PC-3 (cell line): ENCODE measurements at regions not wholly inside any gene's neighbourhood (a gene's known extent, or its start where the extent isn't known, plus 50 kb on each side); places are given as distances from the start of the nearest gene placed in this dataset.

ENCODE experiments used
- EZH2 ChIP-seq: fragments of 300-600 bp; sonication (generic); IDR thresholded peaks from one replicate; pipeline ENCODE4 v1.6.1; 2017; ENCODE audit warnings: antibody characterized with exemption, mild to moderate bottlenecking, low read length; ENCODE audit not compliant: unreplicated experiment
- EZH2phosphoT487 ChIP-seq: fragments of 300-600 bp; sonication (generic); IDR thresholded peaks from 2 replicates; pipeline ENCODE4 v1.6.1; 2018; ENCODE audit warnings: mild to moderate bottlenecking, antibody characterized with exemption, low read length, borderline replicate concordance
- TF ChIP-seq, protein P1 (sequence below): fragments of 300-600 bp; sonication (generic); conservative IDR thresholded peaks from 2 replicates; pipeline ENCODE4 v1.5.1; 2017; ENCODE audit warnings: antibody characterized with exemption, low read depth, mild to moderate bottlenecking, low read length

DNA sequence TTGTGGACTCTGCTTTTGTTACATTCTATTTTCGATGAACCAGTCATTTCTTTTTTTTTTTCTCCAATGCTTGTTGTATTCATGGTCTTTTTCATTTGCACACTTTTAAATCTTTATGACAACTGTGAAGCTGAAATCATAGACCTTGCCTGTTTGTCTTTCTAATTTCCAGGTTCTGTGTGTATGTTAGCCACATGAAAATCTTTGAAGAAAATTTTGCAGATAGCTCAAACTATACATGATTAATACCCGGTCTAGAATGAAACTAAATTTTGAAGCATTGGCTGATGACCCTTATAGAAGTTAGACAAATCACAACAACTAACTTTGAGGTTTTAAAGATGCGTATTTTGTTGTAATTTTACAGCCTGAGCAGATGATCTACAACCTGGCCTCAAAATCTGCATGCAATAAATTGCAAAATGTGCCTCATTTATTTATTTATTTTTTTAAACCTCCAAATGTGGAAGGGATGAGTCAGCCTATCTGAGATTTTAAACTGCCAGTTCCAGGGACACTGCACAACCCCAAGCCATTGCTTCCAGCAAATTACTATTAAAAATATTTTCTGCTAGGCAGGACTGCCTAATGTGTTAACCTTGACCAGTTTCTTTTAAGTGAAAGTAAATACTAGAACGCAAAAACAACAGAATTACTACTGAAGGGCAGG lies 96.3 kb upstream of the NAV3 start:
- TF ChIP-seq, protein P1, sequence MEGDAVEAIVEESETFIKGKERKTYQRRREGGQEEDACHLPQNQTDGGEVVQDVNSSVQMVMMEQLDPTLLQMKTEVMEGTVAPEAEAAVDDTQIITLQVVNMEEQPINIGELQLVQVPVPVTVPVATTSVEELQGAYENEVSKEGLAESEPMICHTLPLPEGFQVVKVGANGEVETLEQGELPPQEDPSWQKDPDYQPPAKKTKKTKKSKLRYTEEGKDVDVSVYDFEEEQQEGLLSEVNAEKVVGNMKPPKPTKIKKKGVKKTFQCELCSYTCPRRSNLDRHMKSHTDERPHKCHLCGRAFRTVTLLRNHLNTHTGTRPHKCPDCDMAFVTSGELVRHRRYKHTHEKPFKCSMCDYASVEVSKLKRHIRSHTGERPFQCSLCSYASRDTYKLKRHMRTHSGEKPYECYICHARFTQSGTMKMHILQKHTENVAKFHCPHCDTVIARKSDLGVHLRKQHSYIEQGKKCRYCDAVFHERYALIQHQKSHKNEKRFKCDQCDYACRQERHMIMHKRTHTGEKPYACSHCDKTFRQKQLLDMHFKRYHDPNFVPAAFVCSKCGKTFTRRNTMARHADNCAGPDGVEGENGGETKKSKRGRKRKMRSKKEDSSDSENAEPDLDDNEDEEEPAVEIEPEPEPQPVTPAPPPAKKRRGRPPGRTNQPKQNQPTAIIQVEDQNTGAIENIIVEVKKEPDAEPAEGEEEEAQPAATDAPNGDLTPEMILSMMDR, result no peak
- no peak for TF ChIP-seq EZH2
- TF ChIP-seq EZH2phosphoT487, result no peak
